ENCODE measurements at regions not wholly inside any gene's neighbourhood (a gene's known extent, or its start where the extent isn't known, plus 50 kb on each side); places are given as distances from the start of the nearest gene placed in this dataset.
"Not testable (repeated sequence)": the region's sequence is repeated elsewhere in the genome, so short reads cannot be mapped to it uniquely, and the experiment has no call there.

DNA sequence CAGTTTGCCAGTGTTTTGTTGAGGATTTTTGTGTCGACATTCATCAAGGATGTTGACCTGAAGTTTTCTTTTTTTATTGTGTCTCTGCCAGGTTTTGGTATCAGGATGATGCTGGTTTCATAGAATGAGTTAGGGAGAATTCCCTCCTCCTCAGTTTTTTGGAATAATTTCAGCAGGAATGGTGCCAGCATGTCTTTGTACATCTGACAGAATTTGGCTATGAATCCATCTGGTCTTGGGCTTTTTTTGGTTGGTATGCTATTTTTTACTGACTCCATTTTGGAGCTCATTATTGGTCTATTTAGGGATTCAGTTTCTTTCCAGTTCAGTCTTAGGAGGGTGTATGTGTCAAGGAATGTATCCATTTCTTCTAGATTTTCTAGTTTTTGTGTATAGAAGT lies 320.0 kb upstream of the PPP2R3A start:
- DNase-seq, result no peak

DNA sequence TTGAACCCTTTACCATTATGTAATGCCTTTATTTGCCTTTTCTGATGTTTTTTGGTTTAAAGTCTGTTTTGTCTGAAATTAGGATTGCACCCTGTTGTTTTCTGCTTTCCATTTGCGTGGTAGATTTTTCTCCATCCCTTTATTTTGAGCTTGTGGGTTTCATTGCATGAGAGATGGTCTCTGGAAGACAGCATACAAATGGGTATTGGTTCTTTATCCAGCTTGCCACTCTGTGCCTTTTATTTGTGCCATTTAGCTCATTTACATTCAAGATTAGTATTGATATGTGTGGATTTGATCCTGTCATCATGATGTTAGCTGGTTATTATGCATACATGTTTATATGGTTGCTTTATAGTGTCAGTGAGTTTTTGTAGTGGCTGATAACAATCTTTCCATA lies 318.7 kb upstream of the PPP2R3A start:
- no peak for DNase-seq

DNA sequence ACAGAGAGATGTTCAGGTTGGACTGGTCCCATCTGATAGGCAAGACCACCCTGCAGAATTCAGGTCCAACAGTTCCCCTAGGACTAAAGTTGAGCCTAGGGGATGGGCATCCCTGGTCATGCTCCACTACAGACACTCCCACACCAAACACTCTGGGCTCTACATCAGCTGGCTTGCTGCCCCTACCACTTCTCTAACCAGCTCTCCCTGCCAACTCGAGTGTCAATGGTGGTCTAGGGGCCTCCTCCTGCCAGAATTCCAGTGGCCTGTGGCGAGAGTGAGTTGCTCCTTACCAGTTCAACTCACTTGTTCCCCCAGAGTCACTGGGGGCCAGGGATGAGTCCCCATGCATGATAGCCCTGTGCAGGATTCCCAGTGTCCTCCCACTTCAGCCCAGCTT lies 316.2 kb upstream of the PPP2R3A start:
- no peak for DNase-seq

DNA sequence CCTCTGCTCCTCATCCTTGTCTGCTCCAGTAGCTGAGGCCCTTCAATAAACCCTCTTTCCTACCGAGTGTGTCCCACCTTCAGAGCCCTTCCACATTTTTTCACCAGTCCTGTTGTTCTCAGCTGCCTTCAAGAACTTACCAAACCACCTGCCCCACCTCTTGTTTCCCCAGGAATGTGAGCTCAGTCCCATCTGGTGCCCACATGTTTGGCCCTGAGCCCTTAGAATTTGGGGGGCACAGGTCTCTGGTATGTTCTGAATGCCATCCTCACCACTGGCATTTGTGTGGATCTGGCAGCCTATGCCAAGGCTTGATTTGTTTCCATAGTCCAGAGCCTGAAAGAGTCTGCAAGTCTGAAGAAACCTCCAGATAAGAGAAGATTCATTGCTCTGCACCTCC lies 315.2 kb upstream of the PPP2R3A start:
- no peak for DNase-seq

DNA sequence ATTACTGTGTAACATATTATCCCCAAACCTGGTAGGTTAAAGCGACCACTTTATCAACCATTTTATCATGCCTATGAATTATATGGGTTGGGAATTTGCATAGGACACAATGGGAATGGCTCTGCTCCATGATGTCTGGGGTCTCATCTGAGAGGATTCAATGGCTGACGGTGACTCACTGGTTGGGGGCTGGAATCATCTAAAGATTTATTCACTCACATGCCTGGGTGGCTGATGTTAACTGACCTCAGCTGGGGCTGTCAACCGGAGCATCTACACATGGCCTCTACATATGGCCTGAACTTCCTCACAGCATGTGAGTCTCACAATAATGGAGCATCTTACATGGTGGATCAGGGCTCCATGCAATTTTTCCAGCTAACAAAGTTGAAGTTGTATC lies 313.1 kb upstream of the PPP2R3A start:
- DNase-seq, result no peak

DNA sequence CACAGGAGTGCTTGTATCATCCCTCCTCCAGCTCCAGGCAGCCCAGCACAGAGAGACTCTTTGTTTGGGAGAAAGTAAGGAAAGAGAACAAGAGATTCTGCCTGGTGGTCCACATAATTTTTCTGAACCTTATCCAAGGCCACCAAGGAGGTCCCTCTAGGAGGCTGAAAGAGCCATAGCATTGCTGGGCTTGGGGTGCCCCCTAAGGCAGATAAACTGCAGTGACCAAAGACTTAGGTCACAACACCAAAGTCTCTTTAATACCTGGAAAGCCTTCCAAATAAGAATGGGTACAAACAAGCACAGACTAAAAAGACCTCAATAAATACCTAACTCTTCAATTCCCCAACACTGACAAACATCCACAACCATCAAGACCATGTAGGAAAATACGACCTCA lies 310.2 kb upstream of the PPP2R3A start:
- no peak for DNase-seq

DNA sequence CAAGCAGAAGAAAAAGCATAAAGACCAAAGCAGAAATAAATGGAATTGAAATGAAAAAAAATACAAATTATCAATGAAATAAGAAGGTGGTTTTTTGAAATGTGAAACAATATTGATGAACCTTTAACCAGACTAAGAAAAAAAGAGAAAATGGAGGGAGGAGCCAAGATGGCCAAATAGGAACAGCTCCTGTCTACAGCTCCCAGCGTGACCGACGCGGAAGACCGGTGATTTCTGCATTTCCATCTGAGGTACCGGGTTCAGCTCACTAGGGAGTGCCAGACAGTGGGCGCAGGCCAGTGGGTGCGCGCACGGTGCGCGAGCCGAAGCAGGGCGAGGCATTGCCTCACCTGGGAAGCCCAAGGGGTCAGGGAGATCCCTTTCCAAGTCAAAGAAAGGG lies 307.1 kb upstream of the PPP2R3A start:
- not testable (repeated sequence) for DNase-seq

- no peak for DNase-seq
These were observed 298.5 kb upstream of the PPP2R3A start for GRCh38 chr3:135667061-135667460.

- DNase-seq, result no peak
These were observed 291.0 kb upstream of the PPP2R3A start for GRCh38 chr3:135674508-135674907.

DNA sequence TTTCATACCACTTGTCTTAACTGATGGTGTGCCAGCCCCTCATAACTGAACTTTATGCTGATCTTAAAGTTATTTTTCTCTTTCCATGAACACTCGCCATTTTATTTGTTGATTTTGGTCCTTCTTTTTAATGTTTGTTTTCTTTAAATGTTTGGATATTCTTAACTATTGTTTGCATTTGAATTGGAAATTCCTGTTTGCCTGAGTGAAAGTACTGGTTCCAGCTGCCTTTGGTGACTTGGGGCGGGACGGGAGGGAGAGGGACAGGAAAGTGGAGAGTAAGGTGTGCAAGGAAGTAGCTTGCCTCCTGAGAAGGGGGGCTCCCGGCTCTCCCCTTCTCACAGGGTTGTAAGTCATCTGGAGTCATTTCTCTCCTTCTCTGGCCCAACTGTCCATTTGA lies 287.1 kb upstream of the PPP2R3A start:
- DNase-seq, result no peak

GRCh38 chr3:135688003-135688402 lies 277.5 kb upstream of the PPP2R3A start:
- DNase-seq, result no peak

GRCh38 chr3:135690664-135691063 lies 274.9 kb upstream of the PPP2R3A start:
- no peak for DNase-seq

DNA sequence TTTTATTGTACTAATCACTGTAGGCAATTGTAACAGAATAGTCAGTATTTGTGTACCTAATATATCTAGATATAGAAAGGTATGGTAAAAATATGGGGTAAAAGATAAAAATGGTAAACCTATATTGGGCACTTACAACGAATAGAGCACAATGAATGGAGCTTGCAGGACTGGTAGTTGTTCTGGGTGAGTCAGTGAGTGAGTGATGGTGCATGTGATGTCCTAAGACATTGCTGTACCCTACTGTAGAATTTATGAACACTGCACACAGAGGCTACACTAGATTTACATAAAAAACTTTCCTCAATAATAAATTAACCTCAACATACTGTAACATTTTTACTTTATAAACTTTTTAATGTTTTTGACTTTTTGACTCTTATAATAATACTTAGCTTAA lies 274.3 kb upstream of the PPP2R3A start:
- DNase-seq, result no peak

DNA sequence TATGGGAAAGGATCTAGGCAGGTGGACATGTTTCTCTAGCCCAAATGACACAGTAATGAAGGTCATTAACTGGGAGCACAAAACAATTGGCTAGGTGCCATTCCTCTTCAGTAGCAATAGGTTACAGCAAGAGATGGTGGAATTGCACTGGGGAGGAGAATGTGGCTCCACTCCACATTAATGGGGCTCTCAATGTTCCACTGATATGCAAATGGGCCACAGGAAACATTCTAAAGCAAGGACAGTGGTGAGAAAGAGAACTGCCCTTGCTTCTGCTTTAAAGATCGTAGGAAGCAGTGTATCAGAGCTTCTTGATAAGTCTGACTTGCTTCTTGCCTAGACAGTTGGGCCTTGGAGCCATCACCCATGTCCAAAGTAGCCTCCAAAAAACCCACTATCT lies 271.4 kb upstream of the PPP2R3A start:
- no peak for DNase-seq

DNA sequence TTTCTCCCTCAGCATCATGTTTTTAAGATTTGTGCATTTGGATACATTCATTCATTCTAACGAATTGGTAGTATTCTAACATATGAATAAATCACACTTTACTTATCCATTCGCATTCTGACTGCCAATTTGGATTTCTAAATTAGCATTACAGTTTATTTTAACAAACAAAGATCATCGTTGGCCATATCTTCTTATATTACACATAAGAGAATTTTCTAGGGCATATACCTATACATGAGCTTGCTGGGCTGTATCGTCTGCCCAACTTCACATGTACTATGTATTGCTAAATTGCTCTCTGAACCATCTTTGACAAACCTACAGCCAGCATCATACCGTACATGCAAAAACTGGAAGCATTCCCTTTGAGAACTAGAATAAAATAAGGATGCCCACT lies 265.8 kb upstream of the PPP2R3A start:
- DNase-seq, result no peak

DNA sequence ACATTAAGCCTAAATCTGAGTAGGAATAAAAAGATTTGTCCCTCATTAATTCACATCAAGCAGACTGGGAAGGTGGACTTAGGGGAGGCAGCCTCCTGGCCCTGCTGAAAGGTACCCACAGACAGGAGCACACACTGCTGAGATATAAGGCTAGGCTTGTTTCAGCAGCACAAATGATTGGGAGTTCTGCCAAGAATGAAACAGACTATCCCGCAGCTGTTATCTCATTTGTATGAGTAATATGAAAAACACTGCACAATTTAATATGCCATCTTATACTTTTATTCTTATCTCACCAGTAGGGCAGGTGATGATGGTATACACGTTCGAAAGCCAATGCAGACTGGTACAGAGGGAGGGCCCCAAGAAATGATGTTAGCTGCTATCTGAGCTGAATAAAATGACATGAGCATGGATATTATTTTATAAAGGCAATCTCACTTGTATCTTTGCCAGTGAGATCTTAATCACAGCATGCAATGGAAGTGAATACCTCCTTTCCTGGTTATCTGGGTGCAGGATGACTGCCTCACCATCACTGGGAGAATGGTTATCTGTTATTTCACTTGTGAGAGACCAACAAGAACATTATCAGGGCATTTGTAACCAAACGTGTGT lies 258.7 kb upstream of the PPP2R3A start:
- DNase-seq, result no peak

- DNase-seq, result no peak
These were observed 246.1 kb upstream of the PPP2R3A start for GRCh38 chr3:135719449-135719848.

- DNase-seq, result no peak
These were observed 237.4 kb upstream of the PPP2R3A start for GRCh38 chr3:135728007-135728721.

DNA sequence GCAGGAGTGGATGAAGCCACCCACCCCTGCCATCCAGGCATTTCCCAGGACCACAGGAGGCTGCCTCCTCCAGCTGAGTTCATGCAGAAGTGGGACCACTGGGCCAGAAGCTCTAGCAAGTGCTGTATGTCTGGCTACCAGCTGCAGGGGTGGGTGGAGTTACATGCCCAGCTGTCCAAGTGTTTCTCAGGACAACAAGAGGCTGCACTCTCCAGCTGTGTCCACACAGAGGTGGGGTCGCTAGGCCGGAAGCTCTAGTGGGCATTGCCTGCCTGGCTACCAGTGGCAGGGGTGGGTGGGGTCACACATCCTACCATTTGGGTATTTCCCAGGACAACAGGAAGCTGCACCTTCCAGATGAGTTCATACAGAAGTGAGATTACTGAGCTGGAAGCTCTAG lies 234.0 kb upstream of the PPP2R3A start:
- no peak for DNase-seq

GRCh38 chr3:135736740-135737139 lies 228.8 kb upstream of the PPP2R3A start:
- no peak for DNase-seq

DNA sequence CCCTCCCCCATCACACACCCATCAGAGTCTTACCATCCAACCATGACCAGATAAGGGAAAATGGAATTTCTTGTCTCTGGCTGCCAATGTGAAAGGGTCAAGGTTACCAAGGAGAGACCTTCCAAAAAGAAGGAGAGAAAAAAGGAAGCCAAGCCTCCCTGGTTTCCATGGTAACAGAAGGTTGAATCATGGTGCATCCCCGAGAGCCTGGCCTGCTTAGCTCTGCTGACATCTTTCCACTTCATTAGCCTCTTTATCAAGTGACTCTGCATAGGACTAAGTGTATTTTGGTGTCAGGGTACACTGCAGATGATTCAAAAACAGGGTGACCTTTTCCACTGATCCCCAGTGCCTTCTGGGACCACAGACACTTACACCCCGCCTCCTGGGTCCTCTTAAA lies 225.7 kb upstream of the PPP2R3A start:
- DNase-seq, result no peak

DNA sequence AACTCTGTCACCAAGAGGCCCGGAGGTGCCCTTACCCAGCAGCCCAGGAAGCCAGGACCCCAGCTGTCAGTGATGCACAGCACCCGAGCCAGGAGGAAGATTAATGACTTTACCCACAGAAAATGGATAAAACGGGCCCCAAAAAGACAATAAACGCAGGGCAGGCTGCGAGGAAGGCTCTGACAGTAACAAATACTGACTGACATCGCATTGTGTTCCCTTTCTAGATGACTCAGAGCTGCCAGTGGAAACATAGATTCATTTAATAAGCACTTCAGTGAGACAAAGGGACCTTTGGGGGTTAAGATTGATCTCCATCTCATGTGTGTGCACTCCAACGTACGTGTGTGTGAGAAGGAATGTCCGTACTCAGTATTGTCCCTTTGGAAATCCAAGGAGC lies 225.3 kb upstream of the PPP2R3A start:
- no peak for DNase-seq

- no peak for DNase-seq
These were observed 224.8 kb upstream of the PPP2R3A start for GRCh38 chr3:135740751-135741150.

DNA sequence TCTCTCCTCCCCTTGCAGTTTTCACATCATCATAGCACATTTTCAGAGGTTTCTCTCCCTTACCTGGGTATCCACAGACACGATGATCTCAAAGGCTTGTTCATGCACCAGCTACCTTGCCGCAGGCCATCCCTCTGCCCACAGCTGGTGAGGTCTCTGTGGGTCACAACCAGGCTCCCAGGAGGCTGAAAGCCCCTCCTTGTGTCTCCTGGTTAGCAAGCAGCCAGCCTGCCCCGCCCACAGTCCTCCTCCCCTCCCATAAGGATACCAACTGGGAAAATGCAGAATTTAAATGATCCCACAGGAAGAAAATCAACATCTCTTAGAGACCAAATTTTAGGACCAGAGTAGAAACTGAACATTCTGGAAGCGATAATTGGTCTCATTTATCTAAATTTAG lies 213.5 kb upstream of the PPP2R3A start:
- no peak for DNase-seq

- no peak for DNase-seq
These were observed 212.7 kb upstream of the PPP2R3A start for GRCh38 chr3:135752851-135753250.
